ENCODE measurements at regions not wholly inside any gene's neighbourhood (a gene's known extent, or its start where the extent isn't known, plus 50 kb on each side); places are given as distances from the start of the nearest gene placed in this dataset.

DNA sequence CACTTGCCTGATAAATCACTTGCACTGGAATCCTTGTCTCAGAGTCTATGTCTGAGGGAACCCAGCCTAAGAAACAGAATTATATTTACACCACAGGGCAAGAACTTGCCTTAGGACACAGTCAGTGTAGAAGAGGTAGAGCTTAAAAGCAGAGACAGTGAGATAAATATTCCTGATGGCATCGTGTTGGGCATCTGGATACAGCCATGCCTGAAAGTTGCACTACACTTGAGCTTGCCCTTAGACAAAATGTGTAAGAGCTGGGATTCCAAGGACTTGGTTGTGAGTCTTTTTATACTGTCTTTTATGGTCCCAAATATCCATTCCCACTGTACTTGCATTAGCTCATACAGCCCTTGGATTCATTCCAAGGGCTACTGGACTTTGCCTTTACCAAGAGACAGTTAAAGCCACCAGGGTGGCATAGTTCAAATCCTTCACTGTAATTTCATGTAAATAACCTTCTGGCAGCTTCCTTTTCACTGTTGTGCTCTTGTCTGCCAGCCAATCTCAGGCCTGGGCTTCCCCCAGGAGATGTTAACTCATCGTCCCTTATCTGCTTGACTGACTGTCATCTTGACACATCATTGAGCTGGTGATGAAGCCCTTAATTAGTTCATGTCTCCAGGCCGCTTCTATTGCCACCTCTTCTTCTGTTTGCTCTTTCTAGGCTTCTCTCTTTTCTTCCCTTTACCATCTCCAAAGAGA lies 577.9 kb upstream of the TBX3 start:
- Histone ChIP-seq H3K9me3 (no peaks in the 10 kb centered on the region), H3K27ac (ENCODE audit: low read length) (no peak overlapping the region), H3K4me3 (ENCODE audit: control insufficient read depth in 1 of 2, extremely low read depth in 1 of 2, low read length in 1 of 2) (no peak overlapping the region), H3K27me3 (replicated peaks in 1 of 2; ENCODE audit: control insufficient read depth in 2 of 2, extremely low read depth in 1 of 2, insufficient read depth in 2 of 2, low read length in 1 of 2) (no peaks in the 10 kb centered on the region), H3K36me3 (ENCODE audit: control insufficient read depth in 2 of 2, extremely low read depth in 1 of 2, insufficient read depth in 1 of 2, low read length in 1 of 2) (no peaks in the 10 kb centered on the region), H3K4me1 (ENCODE audit: control insufficient read depth in 1 of 2, extremely low read depth in 1 of 2, insufficient read depth in 2 of 2, low read length in 2 of 2) (no peaks in the 10 kb centered on the region)
- ChIA-PET CTCF (no interaction called here), POLR2A (no interaction called here)
- ATAC-seq (replicated peaks in 1 of 4) (no peak), DNase-seq (no peak)
- H3K27me3 Mint-ChIP-seq, result no peaks in the 10 kb centered on the region
- H3K9me3 Mint-ChIP-seq, result peaks cover 3 to 15% (median 8%) of the 10 kb centered on the region in 3 donors
- WGBS (ENCODE audit: insufficient coverage), result 57% methylated on average over 2 of the region's 3 CpGs
- H3K36me3 Mint-ChIP-seq, result no peaks in the 10 kb centered on the region
- H3K27ac Mint-ChIP-seq, result no peak overlapping the region
- no peak overlapping the region for H3K4me3 Mint-ChIP-seq
- no peaks in the 10 kb centered on the region for H3K4me1 Mint-ChIP-seq

DNA sequence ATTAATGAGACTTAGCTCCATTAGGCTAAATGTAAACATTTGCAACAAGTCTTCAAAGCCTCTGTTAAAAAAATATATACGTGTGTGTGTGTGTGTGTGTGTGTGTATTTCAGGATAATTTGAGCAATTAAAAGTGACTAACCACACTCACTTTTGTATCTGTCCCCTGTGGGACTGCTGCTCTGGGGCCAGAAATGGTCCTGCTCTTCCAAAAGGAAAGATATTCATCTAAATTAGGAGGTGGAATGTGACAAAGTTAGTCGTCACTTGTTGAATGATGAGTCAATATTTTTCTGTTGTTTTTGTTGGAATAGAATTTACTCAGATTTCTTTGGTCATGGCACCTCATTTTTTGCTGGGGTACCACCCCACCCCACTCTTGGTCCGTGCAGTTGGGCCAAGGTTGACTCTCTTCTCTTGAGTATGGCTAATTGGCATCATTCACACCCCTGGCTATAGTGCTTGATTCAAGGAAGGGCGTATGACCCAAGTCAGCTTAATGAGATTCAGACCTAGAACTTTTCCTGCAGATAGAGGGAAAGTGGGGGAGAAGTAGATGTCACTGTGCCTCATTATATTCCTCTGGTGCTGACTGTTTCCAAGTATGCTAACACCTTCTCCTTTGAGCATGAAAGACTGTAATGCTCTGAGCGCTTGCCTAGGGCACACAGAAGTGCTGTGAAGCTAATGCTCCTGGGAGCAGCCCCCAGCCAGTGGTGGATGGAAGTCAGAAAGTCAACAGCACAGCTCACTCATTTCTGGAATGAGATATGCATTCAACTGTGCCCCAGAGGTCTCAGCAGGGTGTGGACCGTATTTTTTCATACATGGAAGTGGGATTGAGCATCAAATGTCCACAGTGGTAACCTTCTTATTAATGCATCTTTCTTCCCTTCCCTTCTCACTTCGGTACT lies 577.0 kb upstream of the TBX3 start:
- Histone ChIP-seq H3K4me3 (ENCODE audit: control insufficient read depth in 1 of 2, extremely low read depth in 1 of 2, low read length in 1 of 2) (no peak overlapping the region), H3K36me3 (ENCODE audit: control insufficient read depth in 2 of 2, extremely low read depth in 1 of 2, insufficient read depth in 1 of 2, low read length in 1 of 2) (no peaks in the 10 kb centered on the region), H3K9me3 (no peaks in the 10 kb centered on the region), H3K4me1 (ENCODE audit: control insufficient read depth in 1 of 2, extremely low read depth in 1 of 2, insufficient read depth in 2 of 2, low read length in 2 of 2) (no peaks in the 10 kb centered on the region), H3K27me3 (replicated peaks in 1 of 2; ENCODE audit: control insufficient read depth in 2 of 2, extremely low read depth in 1 of 2, insufficient read depth in 2 of 2, low read length in 1 of 2) (no peaks in the 10 kb centered on the region), H3K27ac (ENCODE audit: low read length) (no peak overlapping the region)
- H3K27ac Mint-ChIP-seq, result no peak overlapping the region
- H3K4me3 Mint-ChIP-seq, result no peak overlapping the region
- no peaks in the 10 kb centered on the region for H3K36me3 Mint-ChIP-seq
- no peaks in the 10 kb centered on the region for H3K4me1 Mint-ChIP-seq
- ChIA-PET POLR2A (interaction anchor here in 1 of 2 donors (0.6 kb wide), 1 partner anchor 9 kb away, joined by 3 read pairs; no protein-coding TSS in a partner anchor), CTCF (no interaction called here)
- ATAC-seq (replicated peaks in 1 of 4) (no peak), DNase-seq (no peak)
- H3K27me3 Mint-ChIP-seq, result no peaks in the 10 kb centered on the region
- WGBS (ENCODE audit: insufficient coverage), result 63% methylated on average over 1 of the region's 7 CpGs
- peaks cover 3 to 16% (median 4%) of the 10 kb centered on the region in 3 donors for H3K9me3 Mint-ChIP-seq

- Histone ChIP-seq H3K4me1 (ENCODE audit: control insufficient read depth in 1 of 2, extremely low read depth in 1 of 2, insufficient read depth in 2 of 2, low read length in 2 of 2) (no peaks in the 10 kb centered on the region), H3K4me3 (ENCODE audit: control insufficient read depth in 1 of 2, extremely low read depth in 1 of 2, low read length in 1 of 2) (no peak overlapping the region), H3K27ac (ENCODE audit: low read length) (no peak overlapping the region), H3K36me3 (ENCODE audit: control insufficient read depth in 2 of 2, extremely low read depth in 1 of 2, insufficient read depth in 1 of 2, low read length in 1 of 2) (no peaks in the 10 kb centered on the region), H3K9me3 (no peaks in the 10 kb centered on the region), H3K27me3 (replicated peaks in 1 of 2; ENCODE audit: control insufficient read depth in 2 of 2, extremely low read depth in 1 of 2, insufficient read depth in 2 of 2, low read length in 1 of 2) (no peaks in the 10 kb centered on the region)
- Mint-ChIP-seq H3K27me3 (no peaks in the 10 kb centered on the region), H3K9me3 (peaks cover 2 to 16% (median 3%) of the 10 kb centered on the region in 3 donors), H3K27ac (no peak overlapping the region), H3K36me3 (no peaks in the 10 kb centered on the region), H3K4me3 (no peak overlapping the region), H3K4me1 (no peaks in the 10 kb centered on the region)
- CTCF ChIA-PET, result no interaction called here
- DNase-seq (no peak), ATAC-seq (replicated peaks in 1 of 4) (no peak)
- 100% methylated on average over 1 of the region's 4 CpGs for WGBS (ENCODE audit: insufficient coverage)
- POLR2A ChIA-PET, result interaction anchor here in 1 of 2 donors (0.6 kb wide), 1 partner anchor 10 kb away, joined by 3 read pairs; no protein-coding TSS in a partner anchor
Measured at GRCh38 chr12:115259968-115260747, 576.2 kb upstream of the TBX3 start.

GRCh38 chr12:115257791-115258190 lies 573.8 kb upstream of the TBX3 start:
- peaks cover 0 to 7% (median under 1%) of the 10 kb centered on the region in 3 donors for H3K9me3 Mint-ChIP-seq
- Histone ChIP-seq H3K27ac (ENCODE audit: low read length) (no peak overlapping the region), H3K27me3 (replicated peaks in 1 of 2; ENCODE audit: control insufficient read depth in 2 of 2, extremely low read depth in 1 of 2, insufficient read depth in 2 of 2, low read length in 1 of 2) (no peaks in the 10 kb centered on the region), H3K4me1 (ENCODE audit: control insufficient read depth in 1 of 2, extremely low read depth in 1 of 2, insufficient read depth in 2 of 2, low read length in 2 of 2) (no peaks in the 10 kb centered on the region), H3K4me3 (ENCODE audit: control insufficient read depth in 1 of 2, extremely low read depth in 1 of 2, low read length in 1 of 2) (no peak overlapping the region), H3K9me3 (no peaks in the 10 kb centered on the region), H3K36me3 (ENCODE audit: control insufficient read depth in 2 of 2, extremely low read depth in 1 of 2, insufficient read depth in 1 of 2, low read length in 1 of 2) (no peaks in the 10 kb centered on the region)
- H3K36me3 Mint-ChIP-seq, result no peaks in the 10 kb centered on the region
- no peak overlapping the region for H3K27ac Mint-ChIP-seq
- H3K4me3 Mint-ChIP-seq, result no peak overlapping the region
- H3K27me3 Mint-ChIP-seq, result no peaks in the 10 kb centered on the region
- H3K4me1 Mint-ChIP-seq, result no peaks in the 10 kb centered on the region
- POLR2A ChIA-PET, result no interaction called here
- no CpG with 5 or more reads among the region's 2 CpGs for WGBS (ENCODE audit: insufficient coverage)
- CTCF ChIA-PET, result no interaction called here
- no peak for DNase-seq
- no peak for ATAC-seq (replicated peaks in 1 of 4)

- Mint-ChIP-seq H3K27ac (no peak overlapping the region), H3K4me1 (no peaks in the 10 kb centered on the region), H3K4me3 (no peak overlapping the region), H3K36me3 (no peaks in the 10 kb centered on the region), H3K27me3 (no peaks in the 10 kb centered on the region), H3K9me3 (peaks cover 0 to 14% (median 7%) of the 10 kb centered on the region in 3 donors)
- H3K4me1 ChIP-seq (ENCODE audit: control insufficient read depth in 1 of 2, extremely low read depth in 1 of 2, insufficient read depth in 2 of 2, low read length in 2 of 2), result no peaks in the 10 kb centered on the region
- H3K4me3 ChIP-seq (ENCODE audit: control insufficient read depth in 1 of 2, extremely low read depth in 1 of 2, low read length in 1 of 2), result no peak overlapping the region
- H3K27ac ChIP-seq (ENCODE audit: low read length), result no peak overlapping the region
- CTCF ChIA-PET, result no interaction called here
- H3K9me3 ChIP-seq, result no peaks in the 10 kb centered on the region
- WGBS (ENCODE audit: insufficient coverage), result 100% methylated on average over 1 of the region's 5 CpGs
- H3K27me3 ChIP-seq (replicated peaks in 1 of 2; ENCODE audit: control insufficient read depth in 2 of 2, extremely low read depth in 1 of 2, insufficient read depth in 2 of 2, low read length in 1 of 2), result no peaks in the 10 kb centered on the region
- ATAC-seq (replicated peaks in 1 of 4), result no peak
- POLR2A ChIA-PET, result no interaction called here
- H3K36me3 ChIP-seq (ENCODE audit: control insufficient read depth in 2 of 2, extremely low read depth in 1 of 2, insufficient read depth in 1 of 2, low read length in 1 of 2), result no peaks in the 10 kb centered on the region
- no peak for DNase-seq
Measured at GRCh38 chr12:115255962-115256361, 572.0 kb upstream of the TBX3 start.

- no peak overlapping the region for H3K4me3 Mint-ChIP-seq
Measured at GRCh38 chr12:115255257-115255656, 571.3 kb upstream of the TBX3 start.

More at GRCh38 chr12:115255257-115255656, 571.3 kb upstream of the TBX3 start:
- Histone ChIP-seq H3K27me3 (replicated peaks in 1 of 2; ENCODE audit: control insufficient read depth in 2 of 2, extremely low read depth in 1 of 2, insufficient read depth in 2 of 2, low read length in 1 of 2) (no peaks in the 10 kb centered on the region), H3K9me3 (no peaks in the 10 kb centered on the region), H3K36me3 (ENCODE audit: control insufficient read depth in 2 of 2, extremely low read depth in 1 of 2, insufficient read depth in 1 of 2, low read length in 1 of 2) (no peaks in the 10 kb centered on the region), H3K4me1 (ENCODE audit: control insufficient read depth in 1 of 2, extremely low read depth in 1 of 2, insufficient read depth in 2 of 2, low read length in 2 of 2) (no peaks in the 10 kb centered on the region), H3K27ac (ENCODE audit: low read length) (no peak overlapping the region), H3K4me3 (ENCODE audit: control insufficient read depth in 1 of 2, extremely low read depth in 1 of 2, low read length in 1 of 2) (no peak overlapping the region)
- DNase-seq (no peak), ATAC-seq (replicated peaks in 1 of 4) (no peak)
- peaks cover 0 to 14% (median 7%) of the 10 kb centered on the region in 3 donors for H3K9me3 Mint-ChIP-seq
- no peaks in the 10 kb centered on the region for H3K27me3 Mint-ChIP-seq
- H3K27ac Mint-ChIP-seq, result no peak overlapping the region
- H3K4me1 Mint-ChIP-seq, result no peaks in the 10 kb centered on the region
- POLR2A ChIA-PET, result no interaction called here
- no peaks in the 10 kb centered on the region for H3K36me3 Mint-ChIP-seq
- CTCF ChIA-PET, result no interaction called here
